MG63 (cell line): ENCODE measurements at regions not wholly inside any gene's neighbourhood (a gene's known extent, or its start where the extent isn't known, plus 50 kb on each side); places are given as distances from the start of the nearest gene placed in this dataset.

ENCODE experiments used
- DNase-seq: peaks from one replicate; pipeline ENCODE4 v3.0.0-alpha.2; 2020
- H3K27me3 ChIP-seq: fragments of 250-450 bp; sonication (Bioruptor Pico); 2 replicates; pipeline ENCODE4 v1.5.1; 2020; ENCODE audit warnings: mild to moderate bottlenecking, moderate library complexity
- H3K36me3 ChIP-seq: fragments of 250-450 bp; sonication (Bioruptor Pico); 2 replicates; pipeline ENCODE4 v1.5.1; 2020; ENCODE audit warnings: mild to moderate bottlenecking, moderate library complexity
- H3K4me3 ChIP-seq: fragments of 250-450 bp; sonication (Bioruptor Pico); 2 replicates; pipeline ENCODE4 v1.5.1; 2020; ENCODE audit warnings: mild to moderate bottlenecking, moderate library complexity
- H3K9me3 ChIP-seq: fragments of 250-450 bp; sonication (Bioruptor Pico); 2 replicates; pipeline ENCODE4 v1.5.1; 2020; ENCODE audit warnings: mild to moderate bottlenecking, moderate library complexity

- H3K36me3 ChIP-seq, result no peaks in the 10 kb centered on the region
- peaks cover 2% of the 10 kb centered on the region; the same call in 1 of the 2 replicates for H3K9me3 ChIP-seq
- DNase-seq, result peak; percentile 26
- no peak overlapping the region for H3K4me3 ChIP-seq
- H3K27me3 ChIP-seq, result no peaks in the 10 kb centered on the region
These were observed 203.5 kb upstream of the PLXNC1 start for GRCh38 chr12:93944911-93945310.

- DNase-seq, result no peak
- no peak overlapping the region for H3K4me3 ChIP-seq
- H3K9me3 ChIP-seq, result peaks cover 7% of the 10 kb centered on the region
- H3K36me3 ChIP-seq, result no peaks in the 10 kb centered on the region
- no peaks in the 10 kb centered on the region for H3K27me3 ChIP-seq
These were observed 201.7 kb upstream of the PLXNC1 start for GRCh38 chr12:93946542-93947150.

GRCh38 chr12:93947486-93947885 is 200.9 kb upstream of the PLXNC1 start:
- DNase-seq, result no peak
- Histone ChIP-seq H3K9me3 (peaks cover 7% of the 10 kb centered on the region), H3K4me3 (no peak overlapping the region), H3K27me3 (no peaks in the 10 kb centered on the region), H3K36me3 (no peaks in the 10 kb centered on the region)

- H3K9me3 ChIP-seq, result peaks cover 7% of the 10 kb centered on the region
- H3K4me3 ChIP-seq, result no peak overlapping the region
- no peaks in the 10 kb centered on the region for H3K36me3 ChIP-seq
- H3K27me3 ChIP-seq, result no peaks in the 10 kb centered on the region
- no peak for DNase-seq
These were observed 198.1 kb upstream of the PLXNC1 start for GRCh38 chr12:93950311-93950710.

- no peak for DNase-seq
- H3K36me3 ChIP-seq, result no peaks in the 10 kb centered on the region
- no peaks in the 10 kb centered on the region for H3K27me3 ChIP-seq
- H3K4me3 ChIP-seq, result no peak overlapping the region
- peaks cover 7% of the 10 kb centered on the region for H3K9me3 ChIP-seq
These were observed 193.9 kb upstream of the PLXNC1 start for GRCh38 chr12:93954166-93955112.

GRCh38 chr12:93956551-93956950 is 191.8 kb upstream of the PLXNC1 start:
- Histone ChIP-seq H3K27me3 (no peaks in the 10 kb centered on the region), H3K36me3 (no peaks in the 10 kb centered on the region)
- DNase-seq, result no peak

GRCh38 chr12:93957168-93957567 is 191.2 kb upstream of the PLXNC1 start:
- DNase-seq, result no peak
- Histone ChIP-seq H3K4me3 (no peak overlapping the region), H3K36me3 (no peaks in the 10 kb centered on the region), H3K9me3 (peaks cover under 1% of the 10 kb centered on the region; the same call in 1 of the 2 replicates), H3K27me3 (no peaks in the 10 kb centered on the region)

More at GRCh38 chr12:93956551-93956950, 191.8 kb upstream of the PLXNC1 start:
- Histone ChIP-seq H3K4me3 (no peak overlapping the region), H3K9me3 (no peaks in the 10 kb centered on the region; the same call in 1 of the 2 replicates)

GRCh38 chr12:93957870-93958269 is 190.5 kb upstream of the PLXNC1 start:
- Histone ChIP-seq H3K36me3 (no peaks in the 10 kb centered on the region), H3K27me3 (no peaks in the 10 kb centered on the region), H3K9me3 (peaks cover 6% of the 10 kb centered on the region), H3K4me3 (no peak overlapping the region)
- no peak for DNase-seq

- H3K27me3 ChIP-seq, result no peaks in the 10 kb centered on the region
These were observed 188.7 kb upstream of the PLXNC1 start for GRCh38 chr12:93959657-93960056.

GRCh38 chr12:93960521-93960920 is 187.9 kb upstream of the PLXNC1 start:
- Histone ChIP-seq H3K9me3 (peaks cover 7% of the 10 kb centered on the region), H3K36me3 (no peaks in the 10 kb centered on the region), H3K27me3 (no peaks in the 10 kb centered on the region), H3K4me3 (no peak overlapping the region)
- no peak for DNase-seq

More at GRCh38 chr12:93959657-93960056, 188.7 kb upstream of the PLXNC1 start:
- H3K4me3 ChIP-seq, result no peak overlapping the region
- no peaks in the 10 kb centered on the region for H3K36me3 ChIP-seq
- H3K9me3 ChIP-seq, result peaks cover 7% of the 10 kb centered on the region
- DNase-seq, result no peak

GRCh38 chr12:93962336-93962735 is 186.0 kb upstream of the PLXNC1 start:
- H3K4me3 ChIP-seq, result no peak overlapping the region
- H3K9me3 ChIP-seq, result peaks cover 7% of the 10 kb centered on the region
- H3K27me3 ChIP-seq, result no peaks in the 10 kb centered on the region
- DNase-seq, result no peak
- no peaks in the 10 kb centered on the region for H3K36me3 ChIP-seq

GRCh38 chr12:93964936-93965335 is 183.4 kb upstream of the PLXNC1 start:
- Histone ChIP-seq H3K27me3 (no peaks in the 10 kb centered on the region), H3K36me3 (no peaks in the 10 kb centered on the region), H3K4me3 (no peak overlapping the region), H3K9me3 (peaks cover 7% of the 10 kb centered on the region)
- DNase-seq, result no peak

GRCh38 chr12:93966516-93967133 is 181.8 kb upstream of the PLXNC1 start:
- H3K36me3 ChIP-seq, result no peaks in the 10 kb centered on the region
- DNase-seq, result no peak
- peaks cover 15% of the 10 kb centered on the region for H3K9me3 ChIP-seq
- H3K4me3 ChIP-seq, result no peak overlapping the region
- no peaks in the 10 kb centered on the region for H3K27me3 ChIP-seq

GRCh38 chr12:93967454-93967853 is 180.9 kb upstream of the PLXNC1 start:
- Histone ChIP-seq H3K4me3 (no peak overlapping the region), H3K36me3 (no peaks in the 10 kb centered on the region), H3K27me3 (no peaks in the 10 kb centered on the region), H3K9me3 (peaks cover 13% of the 10 kb centered on the region)
- no peak for DNase-seq

- peaks cover 8% of the 10 kb centered on the region for H3K9me3 ChIP-seq
- no peaks in the 10 kb centered on the region for H3K27me3 ChIP-seq
- H3K36me3 ChIP-seq, result no peaks in the 10 kb centered on the region
- no peak overlapping the region for H3K4me3 ChIP-seq
- DNase-seq, result no peak
These were observed 179.7 kb upstream of the PLXNC1 start for GRCh38 chr12:93968536-93969285.

- H3K9me3 ChIP-seq, result peaks cover 8% of the 10 kb centered on the region
- DNase-seq, result no peak
- no peaks in the 10 kb centered on the region for H3K27me3 ChIP-seq
These were observed 177.3 kb upstream of the PLXNC1 start for GRCh38 chr12:93970900-93971688.

More at GRCh38 chr12:93970900-93971688, 177.3 kb upstream of the PLXNC1 start:
- H3K4me3 ChIP-seq, result no peak overlapping the region
- no peaks in the 10 kb centered on the region for H3K36me3 ChIP-seq
